Thymus (tissue), 11 donors: ENCODE measurements at regions not wholly inside any gene's neighbourhood (a gene's known extent, or its start where the extent isn't known, plus 50 kb on each side); places are given as distances from the start of the nearest gene placed in this dataset.

Source experiments
- DNase-seq, 9 donors: peaks; one replicate each; pipeline ENCODE4 v3.0.0-alpha.2; 2013; ENCODE audit warnings: low spot score in 9 of 9, low read depth in 6 of 9, missing footprints in 1 of 9
- H3K27ac ChIP-seq, 2 donors: one replicate each; pipeline ENCODE4 v1.5.1; 2013; ENCODE audit warnings: control low read depth in 1 of 2, low read depth in 1 of 2, low read length in 1 of 2, mild to moderate bottlenecking in 1 of 2, moderate library complexity in 1 of 2
- H3K27me3 ChIP-seq, 2 donors: one replicate each; pipeline ENCODE4 v1.5.1; 2013; ENCODE audit warnings: low read length in 1 of 2; ENCODE audit not compliant: control insufficient read depth in 2 of 2, insufficient read depth in 1 of 2
- H3K36me3 ChIP-seq, 2 donors: one replicate each; pipeline ENCODE4 v1.5.1; 2013; ENCODE audit warnings: low read length in 1 of 2, mild to moderate bottlenecking in 1 of 2, moderate library complexity in 1 of 2; ENCODE audit not compliant: control insufficient read depth in 2 of 2, insufficient read depth in 2 of 2
- H3K4me1 ChIP-seq, 2 donors: one replicate each; pipeline ENCODE4 v1.5.1; 2013; ENCODE audit warnings: low read length in 2 of 2; ENCODE audit not compliant: control insufficient read depth in 2 of 2, insufficient read depth in 2 of 2
- H3K4me3 ChIP-seq, 2 donors: one replicate each; pipeline ENCODE4 v1.5.1; 2013; ENCODE audit warnings: low read length in 2 of 2, control low read depth in 1 of 2, mild to moderate bottlenecking in 1 of 2
- H3K9me3 ChIP-seq, 2 donors: one replicate each; pipeline ENCODE4 v1.5.1; 2013; ENCODE audit warnings: low read length in 1 of 2, mild to moderate bottlenecking in 1 of 2; ENCODE audit not compliant: control insufficient read depth in 2 of 2, insufficient read depth in 1 of 2
- WGBS: extraction: QIAGEN DNeasy Blood & Tissue Kit; methylation state at CpG from one replicate; pipeline ENCODE4 v1.1.7; 2013; 5-methylcytosine and 5-hydroxymethylcytosine counted together
- donor health status: healthy.

DNA sequence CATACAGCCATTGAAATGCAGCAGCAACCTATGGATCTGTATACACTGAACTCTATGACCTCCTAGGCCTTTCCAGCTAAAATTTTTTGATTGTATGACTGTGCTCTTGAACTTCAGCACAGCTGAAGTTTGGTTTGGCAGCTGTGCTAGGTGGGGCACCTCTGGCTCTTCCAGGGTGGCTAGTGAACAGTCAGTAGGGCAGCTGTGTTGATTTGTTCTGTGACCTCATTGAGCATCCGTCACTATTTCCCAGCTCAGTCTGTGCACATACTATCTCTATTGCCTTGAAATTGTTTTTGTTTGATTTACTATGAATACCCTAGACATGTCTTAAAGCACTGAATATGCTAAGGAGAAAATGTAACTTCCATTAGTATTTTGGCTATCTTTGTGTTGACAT, 363.2 kb upstream of the NAALADL2 start:
- no peak overlapping the region for H3K4me3 ChIP-seq
- H3K27me3 ChIP-seq = no peaks in the 10 kb centered on the region
- no peaks in the 10 kb centered on the region for H3K36me3 ChIP-seq
- H3K9me3 ChIP-seq = no peaks in the 10 kb centered on the region
- H3K27ac ChIP-seq = no peak overlapping the region
- H3K4me1 ChIP-seq = no peaks in the 10 kb centered on the region
- peak in 3 of 9 donors; percentile 3 to 24 (median 9) for DNase-seq
- 97% methylated on average over 1 of the region's 1 CpG for WGBS

DNA sequence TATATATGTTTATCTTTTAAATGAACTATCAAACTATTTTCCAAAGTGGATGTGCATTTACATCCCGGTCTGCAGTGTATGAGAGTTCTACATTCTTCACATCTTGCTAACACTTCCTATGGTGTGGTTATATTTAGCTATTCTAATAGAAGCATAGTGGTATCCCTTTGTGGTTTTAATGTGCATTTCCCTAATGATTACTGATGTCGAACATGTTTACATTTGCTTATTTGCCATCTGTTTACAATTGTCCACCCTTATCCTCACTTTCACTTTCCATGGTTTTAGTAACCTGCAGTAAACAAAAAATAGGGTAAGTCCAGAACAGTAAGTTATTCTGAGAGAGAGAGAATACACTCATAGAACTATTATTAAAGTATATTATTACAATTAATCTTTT, 360.5 kb upstream of the NAALADL2 start:
- Histone ChIP-seq H3K4me1 (no peaks in the 10 kb centered on the region), H3K9me3 (no peaks in the 10 kb centered on the region), H3K27ac (no peak overlapping the region), H3K36me3 (no peaks in the 10 kb centered on the region), H3K27me3 (no peaks in the 10 kb centered on the region), H3K4me3 (no peak overlapping the region)
- no peak for DNase-seq
- 58% methylated on average over 2 of the region's 2 CpGs for WGBS

DNA sequence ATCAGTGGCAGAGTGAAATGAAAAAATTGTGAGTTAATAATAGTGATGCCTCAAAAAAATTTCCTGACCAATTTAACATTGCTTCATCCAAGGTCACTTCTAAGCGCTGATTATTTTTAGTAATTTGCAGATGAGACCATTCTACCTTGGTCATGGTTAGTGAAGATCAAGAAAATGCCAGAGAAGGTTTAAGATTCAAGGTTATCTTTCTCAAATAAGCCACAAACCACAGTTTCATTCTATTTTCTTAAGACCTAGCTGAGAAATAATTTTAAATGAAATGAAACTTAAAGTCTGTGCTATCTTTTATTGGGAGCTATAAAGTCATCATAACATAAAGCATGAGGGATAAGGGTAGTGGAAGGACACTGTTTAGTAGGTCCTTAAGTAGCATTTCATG, 353.9 kb upstream of the NAALADL2 start:
- Histone ChIP-seq H3K27me3 (no peaks in the 10 kb centered on the region), H3K27ac (no peak overlapping the region), H3K4me1 (no peaks in the 10 kb centered on the region), H3K9me3 (no peaks in the 10 kb centered on the region), H3K4me3 (no peak overlapping the region), H3K36me3 (no peaks in the 10 kb centered on the region)
- 93% methylated on average over 1 of the region's 1 CpG for WGBS
- DNase-seq = no peak

DNA sequence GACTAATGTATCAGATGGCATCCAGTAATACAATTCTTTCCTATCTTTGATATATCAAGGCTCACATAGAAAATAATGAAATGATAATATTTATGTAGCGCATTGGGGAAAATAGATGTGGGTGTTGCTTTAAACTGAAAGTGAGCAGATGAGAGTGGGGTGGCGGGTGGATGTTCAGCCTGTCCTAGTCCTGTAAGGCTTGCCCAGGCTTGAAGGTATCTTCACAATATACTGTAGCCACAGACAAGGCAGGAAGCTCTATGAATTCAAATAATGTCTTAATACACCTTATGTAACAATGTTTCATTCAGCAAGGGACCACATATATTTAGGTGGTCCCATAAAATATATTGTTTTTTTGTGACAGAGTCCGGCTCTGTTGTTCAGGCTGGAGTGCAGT, 334.9 kb upstream of the NAALADL2 start:
- H3K27me3 ChIP-seq = no peaks in the 10 kb centered on the region
- H3K9me3 ChIP-seq = no peaks in the 10 kb centered on the region
- no peaks in the 10 kb centered on the region for H3K36me3 ChIP-seq
- no peak overlapping the region for H3K4me3 ChIP-seq
- no peak for DNase-seq
- 97% methylated on average over 3 of the region's 3 CpGs for WGBS
- H3K4me1 ChIP-seq = peaks cover 0 to 2% of the 10 kb centered on the region in 2 donors
- H3K27ac ChIP-seq = no peak overlapping the region

DNA sequence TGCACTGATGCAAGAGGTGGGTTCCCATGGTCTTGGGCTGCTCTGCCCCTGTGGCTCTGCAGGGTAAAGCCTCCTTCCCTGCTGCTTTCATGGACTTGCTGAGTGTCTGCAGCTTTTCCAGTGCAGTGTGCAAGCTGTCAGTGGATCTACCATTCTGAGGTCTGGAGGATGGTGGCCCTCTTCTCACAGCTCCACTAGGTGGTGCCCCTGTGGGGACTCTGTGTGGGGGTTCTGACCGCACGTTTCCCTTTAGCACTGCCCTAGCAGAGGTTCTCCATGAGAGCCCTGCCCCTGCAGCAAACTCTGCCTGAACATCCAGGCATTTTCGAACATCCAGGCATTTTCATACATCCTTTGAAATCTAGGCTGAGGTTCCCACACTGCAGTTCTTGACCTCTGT, 329.8 kb upstream of the NAALADL2 start:
- peak in 1 of 9 donors; percentile 33 for DNase-seq
- WGBS = 94% methylated on average over 3 of the region's 3 CpGs
- H3K4me3 ChIP-seq = no peak overlapping the region
- no peaks in the 10 kb centered on the region for H3K9me3 ChIP-seq
- no peak overlapping the region for H3K27ac ChIP-seq
- peaks cover 0 to 7% of the 10 kb centered on the region in 2 donors for H3K4me1 ChIP-seq
- no peaks in the 10 kb centered on the region for H3K36me3 ChIP-seq
- no peaks in the 10 kb centered on the region for H3K27me3 ChIP-seq

DNA sequence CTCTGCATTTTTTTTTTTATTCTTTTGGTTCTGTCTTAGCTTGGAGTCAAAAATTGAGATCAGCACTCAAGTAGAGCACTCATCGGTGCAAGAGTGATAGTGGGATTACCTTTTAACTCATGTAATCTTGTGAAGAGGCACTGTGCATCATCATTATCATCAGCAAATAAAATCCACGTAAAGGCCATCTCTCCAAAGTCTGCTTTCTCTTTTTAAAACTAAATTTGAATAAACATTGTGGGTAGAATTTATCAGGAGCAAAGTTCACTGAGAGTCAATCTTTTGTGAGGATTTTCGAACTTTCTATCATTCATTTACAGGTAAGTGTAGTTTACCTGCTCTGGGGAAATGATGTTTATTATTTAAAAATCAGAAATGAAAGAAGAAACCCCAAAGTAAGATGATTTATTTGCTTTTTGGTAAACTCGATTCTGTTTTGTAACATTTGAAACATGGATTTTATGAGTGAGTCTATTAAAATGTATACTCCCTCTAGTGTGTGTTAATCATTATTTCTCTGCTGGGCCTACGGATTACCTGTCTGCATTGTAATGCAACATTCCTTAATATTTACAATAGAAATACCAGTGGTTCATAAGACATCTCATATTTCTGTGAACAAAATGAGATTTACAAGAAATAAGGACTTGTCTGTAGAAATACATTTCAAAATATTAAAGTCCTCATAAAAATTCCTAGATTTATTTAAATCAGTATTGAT, 327.7 kb upstream of the NAALADL2 start:
- Histone ChIP-seq H3K27me3 (no peaks in the 10 kb centered on the region), H3K36me3 (no peaks in the 10 kb centered on the region), H3K27ac (no peak overlapping the region), H3K9me3 (no peaks in the 10 kb centered on the region), H3K4me3 (no peak overlapping the region), H3K4me1 (peaks cover 0 to 7% of the 10 kb centered on the region in 2 donors)
- DNase-seq = no peak
- WGBS = 97% methylated on average over 5 of the region's 5 CpGs

DNA sequence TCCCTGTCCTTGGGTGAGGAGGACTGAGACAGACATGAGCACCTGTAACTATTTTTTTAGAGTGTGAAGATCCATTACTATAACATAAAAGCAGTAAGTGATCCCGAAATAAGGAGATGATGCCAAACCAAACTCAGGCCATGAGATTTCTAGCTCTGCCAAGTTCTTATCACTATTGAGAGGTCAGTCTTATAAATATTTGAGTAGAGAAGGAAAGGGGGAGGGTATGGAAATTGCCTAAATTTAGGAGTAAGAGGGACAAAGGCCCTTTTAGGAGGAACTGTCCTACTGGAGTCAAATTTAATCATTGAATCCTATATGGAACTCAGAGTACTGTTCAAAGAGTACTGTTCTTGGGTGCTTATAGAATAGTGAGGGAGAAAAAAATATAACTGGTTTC, 326.9 kb upstream of the NAALADL2 start:
- Histone ChIP-seq H3K4me1 (peaks cover 0 to 7% of the 10 kb centered on the region in 2 donors), H3K4me3 (no peak overlapping the region), H3K27me3 (no peaks in the 10 kb centered on the region), H3K27ac (no peak overlapping the region), H3K36me3 (no peaks in the 10 kb centered on the region), H3K9me3 (no peaks in the 10 kb centered on the region)
- DNase-seq = no peak
- WGBS = 97% methylated on average over 1 of the region's 1 CpG

DNA sequence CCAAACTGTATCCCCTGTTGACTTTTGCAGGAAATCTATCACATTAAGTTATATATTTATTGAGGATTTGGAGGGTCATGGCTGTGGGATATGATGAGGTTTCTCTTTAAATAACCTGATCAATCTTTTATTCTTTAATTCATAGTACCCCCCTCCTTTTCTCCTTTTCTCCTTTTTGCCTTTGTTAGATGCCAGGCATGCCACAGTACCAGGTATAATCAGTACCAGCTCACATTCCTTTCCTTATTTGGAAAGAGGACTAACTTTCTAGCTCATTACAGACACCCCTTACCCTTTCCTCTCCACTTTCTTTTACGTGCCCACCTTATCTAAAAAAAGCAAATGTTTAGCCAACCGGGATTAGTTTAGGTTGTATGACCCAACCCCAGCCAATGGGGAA, 326.4 kb upstream of the NAALADL2 start:
- H3K4me3 ChIP-seq = no peak overlapping the region
- H3K27me3 ChIP-seq = no peaks in the 10 kb centered on the region
- H3K9me3 ChIP-seq = no peaks in the 10 kb centered on the region
- no peak overlapping the region for H3K27ac ChIP-seq
- DNase-seq = no peak
- peaks cover 0 to 7% of the 10 kb centered on the region in 2 donors for H3K4me1 ChIP-seq
- H3K36me3 ChIP-seq = no peaks in the 10 kb centered on the region
- WGBS = 96% methylated on average over 2 of the region's 2 CpGs

DNA sequence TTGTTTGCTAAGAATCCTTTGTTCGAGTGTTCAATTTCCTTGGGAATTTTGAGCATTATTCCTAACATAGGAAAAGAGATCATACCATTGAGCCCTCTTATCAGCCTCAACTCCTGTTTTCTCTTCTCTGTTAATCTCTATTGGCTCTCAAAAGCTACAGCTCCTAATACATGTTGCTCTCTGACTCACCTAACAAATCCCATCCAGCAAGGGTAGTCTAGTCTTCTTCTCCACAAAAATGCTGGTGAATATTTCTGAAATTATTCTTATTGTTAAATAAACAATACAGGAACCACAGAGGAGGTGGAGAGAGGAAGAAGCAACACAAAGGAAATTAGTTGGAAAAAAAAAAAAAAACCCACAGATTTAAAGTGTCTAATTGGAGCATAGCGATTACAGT, 325.8 kb upstream of the NAALADL2 start:
- Histone ChIP-seq H3K27ac (no peak overlapping the region), H3K27me3 (no peaks in the 10 kb centered on the region), H3K9me3 (no peaks in the 10 kb centered on the region), H3K4me1 (peaks cover 0 to 7% of the 10 kb centered on the region in 2 donors), H3K4me3 (no peak overlapping the region), H3K36me3 (no peaks in the 10 kb centered on the region)
- DNase-seq = no peak
- 99% methylated on average over 2 of the region's 2 CpGs for WGBS
